CD4-positive, alpha-beta memory T cell (primary cell): ENCODE measurements at regions not wholly inside any gene's neighbourhood (a gene's known extent, or its start where the extent isn't known, plus 50 kb on each side); places are given as distances from the start of the nearest gene placed in this dataset.

ENCODE experiments used
- CTCF ChIA-PET: fragments of 350-600 bp; sonication (Branson Sonifier 250); formaldehyde crosslinking; loops from one replicate; lab custom pipeline; 2021; ENCODE audit warnings: inconsistent platforms; ENCODE audit not compliant: partially characterized antibody; lab: Charles Lee
- POLR2A ChIA-PET: fragments of 350-600 bp; sonication (Branson Sonifier 250); formaldehyde crosslinking; loops from one replicate; lab custom pipeline; 2021; ENCODE audit not compliant: partially characterized antibody; lab: Charles Lee
- DNase-seq, 5 donors: peaks; one replicate each; pipeline versions ENCODE4 v3.0.0 to v3.0.0-alpha.2; 2020 to 2022; ENCODE audit warnings: mixed read lengths in 1 of 5
- H3K27ac ChIP-seq: one replicate; pipeline ENCODE4 v1.7.0; 2013; ENCODE audit warnings: low read depth, low read length
- H3K27me3 ChIP-seq: 2 replicates; pipeline ENCODE4 v1.7.0; 2013; ENCODE audit warnings: mild to moderate bottlenecking, low read length, moderate library complexity; ENCODE audit not compliant: insufficient read depth
- H3K36me3 ChIP-seq: 2 replicates; pipeline ENCODE4 v1.7.0; 2013; ENCODE audit warnings: mild to moderate bottlenecking, low read length, moderate library complexity; ENCODE audit not compliant: insufficient read depth
- H3K4me1 ChIP-seq: 2 replicates; pipeline ENCODE4 v1.7.0; 2013; ENCODE audit warnings: mild to moderate bottlenecking, low read length, moderate library complexity; ENCODE audit not compliant: insufficient read depth
- H3K4me3 ChIP-seq, 2 donors: one replicate each; pipeline ENCODE4 v1.7.0; 2013; ENCODE audit warnings: low read length in 2 of 2, mild to moderate bottlenecking in 1 of 2
- H3K9me3 ChIP-seq, 2 donors: one replicate each; pipeline ENCODE4 v1.7.0; 2013; ENCODE audit warnings: low read length in 2 of 2, control low read depth in 1 of 2; ENCODE audit not compliant: control insufficient read depth in 1 of 2
- H3K27ac Mint-ChIP-seq, 7 donors: one replicate each; pipeline ENCODE4 v1.8.0; 2020 to 2021; ENCODE audit warnings: mixed read lengths in 7 of 7, mild to moderate bottlenecking in 6 of 7, inconsistent platforms in 3 of 7, moderate library complexity in 3 of 7
- H3K27me3 Mint-ChIP-seq, 2 donors: one replicate each; pipeline ENCODE4 v1.8.0; 2020 to 2021; ENCODE audit warnings: mixed read lengths in 2 of 2
- H3K36me3 Mint-ChIP-seq, 2 donors: one replicate each; pipeline ENCODE4 v1.8.0; 2020 to 2021; ENCODE audit warnings: mixed read lengths in 2 of 2, inconsistent platforms in 1 of 2, mild to moderate bottlenecking in 1 of 2
- H3K4me1 Mint-ChIP-seq, 4 donors: one replicate each; pipeline ENCODE4 v1.8.0; 2020 to 2021; ENCODE audit warnings: mixed read lengths in 4 of 4, mild to moderate bottlenecking in 1 of 4
- H3K4me3 Mint-ChIP-seq, 8 donors: one replicate each; pipeline ENCODE4 v1.8.0; 2020 to 2021; ENCODE audit warnings: mixed read lengths in 8 of 8, mild to moderate bottlenecking in 7 of 8, moderate library complexity in 6 of 8, inconsistent platforms in 3 of 8
- H3K9me3 Mint-ChIP-seq, 8 donors: one replicate each; pipeline ENCODE4 v1.8.0; 2020 to 2021; ENCODE audit warnings: mixed read lengths in 8 of 8, mild to moderate bottlenecking in 5 of 8, inconsistent platforms in 3 of 8, moderate library complexity in 1 of 8
- intact Hi-C: fragments of 100-400 bp; cut with micrococcal nuclease; formaldehyde crosslinking; loops from one replicate; pipeline ENCODE4 v1.15.1; 2023

GRCh38 chr9:79362100-79363081 lies 209.4 kb upstream of the TLE4 start:
- Mint-ChIP-seq H3K4me3 (no peak overlapping the region), H3K27me3 (peaks cover 0 to 7% of the 10 kb centered on the region in 2 donors), H3K36me3 (no peaks in the 10 kb centered on the region), H3K9me3 (no peaks in the 10 kb centered on the region), H3K4me1 (peaks cover 0 to 4% (median under 1%) of the 10 kb centered on the region in 4 donors), H3K27ac (no peak overlapping the region)
- H3K4me3 ChIP-seq = no peak overlapping the region
- intact Hi-C loops = no loop called here
- no peak for DNase-seq
- ChIA-PET POLR2A (no interaction called here), CTCF (no interaction called here)
- H3K36me3 ChIP-seq = no peaks in the 10 kb centered on the region
- H3K27ac ChIP-seq = no peak overlapping the region
- no peaks in the 10 kb centered on the region for H3K4me1 ChIP-seq
- no peaks in the 10 kb centered on the region for H3K27me3 ChIP-seq
- no peaks in the 10 kb centered on the region for H3K9me3 ChIP-seq

- no peaks in the 10 kb centered on the region for H3K4me1 ChIP-seq
- POLR2A ChIA-PET = no interaction called here
- no peak overlapping the region for H3K4me3 ChIP-seq
- H3K9me3 Mint-ChIP-seq = peaks cover 0 to 4% (median 0%) of the 10 kb centered on the region in 8 donors
- CTCF ChIA-PET = no interaction called here
- no peak overlapping the region for H3K27ac ChIP-seq
- DNase-seq = no peak
- H3K36me3 ChIP-seq = no peaks in the 10 kb centered on the region
- H3K9me3 ChIP-seq = no peaks in the 10 kb centered on the region
- no peaks in the 10 kb centered on the region for H3K4me1 Mint-ChIP-seq
- no peak overlapping the region for H3K27ac Mint-ChIP-seq
- intact Hi-C loops = no loop called here
- H3K27me3 ChIP-seq = no peaks in the 10 kb centered on the region
- peaks cover 3 to 4% of the 10 kb centered on the region in 2 donors for H3K27me3 Mint-ChIP-seq
- no peak overlapping the region for H3K4me3 Mint-ChIP-seq
- H3K36me3 Mint-ChIP-seq = no peaks in the 10 kb centered on the region
Observed at GRCh38 chr9:79369676-79370075, 202.1 kb upstream of the TLE4 start.

GRCh38 chr9:79371301-79371700 lies 200.5 kb upstream of the TLE4 start:
- Histone ChIP-seq H3K27me3 (no peaks in the 10 kb centered on the region), H3K4me3 (no peak overlapping the region), H3K4me1 (no peaks in the 10 kb centered on the region), H3K27ac (no peak overlapping the region), H3K36me3 (no peaks in the 10 kb centered on the region), H3K9me3 (no peaks in the 10 kb centered on the region)
- POLR2A ChIA-PET = no interaction called here
- Mint-ChIP-seq H3K27me3 (peaks cover 4 to 5% of the 10 kb centered on the region in 2 donors), H3K36me3 (no peaks in the 10 kb centered on the region), H3K4me1 (no peaks in the 10 kb centered on the region), H3K27ac (no peak overlapping the region), H3K9me3 (peaks cover 0 to 4% (median 0%) of the 10 kb centered on the region in 8 donors), H3K4me3 (no peak overlapping the region)
- CTCF ChIA-PET = no interaction called here
- intact Hi-C loops = no loop called here
- no peak for DNase-seq

- Histone ChIP-seq H3K9me3 (no peaks in the 10 kb centered on the region), H3K27me3 (no peaks in the 10 kb centered on the region), H3K36me3 (no peaks in the 10 kb centered on the region), H3K4me1 (no peaks in the 10 kb centered on the region), H3K27ac (no peak overlapping the region), H3K4me3 (no peak overlapping the region)
- H3K27me3 Mint-ChIP-seq = peaks cover 4 to 6% of the 10 kb centered on the region in 2 donors
- DNase-seq = no peak
- intact Hi-C loops = no loop called here
- CTCF ChIA-PET = no interaction called here
- H3K27ac Mint-ChIP-seq = no peak overlapping the region
- no peaks in the 10 kb centered on the region for H3K4me1 Mint-ChIP-seq
- POLR2A ChIA-PET = no interaction called here
- peaks cover 0 to 4% (median 0%) of the 10 kb centered on the region in 8 donors for H3K9me3 Mint-ChIP-seq
- no peaks in the 10 kb centered on the region for H3K36me3 Mint-ChIP-seq
- no peak overlapping the region for H3K4me3 Mint-ChIP-seq
Observed at GRCh38 chr9:79371948-79372555, 199.7 kb upstream of the TLE4 start.

GRCh38 chr9:79377339-79377855 lies 194.4 kb upstream of the TLE4 start:
- no peak overlapping the region for H3K4me3 Mint-ChIP-seq
- no peak overlapping the region for H3K27ac ChIP-seq
- H3K36me3 Mint-ChIP-seq = no peaks in the 10 kb centered on the region
- H3K27me3 Mint-ChIP-seq = peaks cover 6% of the 10 kb centered on the region in 2 donors
- H3K4me1 ChIP-seq = no peaks in the 10 kb centered on the region
- H3K4me1 Mint-ChIP-seq = no peaks in the 10 kb centered on the region
- POLR2A ChIA-PET = no interaction called here
- H3K4me3 ChIP-seq = no peak overlapping the region
- no peaks in the 10 kb centered on the region for H3K36me3 ChIP-seq
- no peak for DNase-seq
- CTCF ChIA-PET = no interaction called here
- H3K9me3 Mint-ChIP-seq = peaks cover 0 to 8% (median 4%) of the 10 kb centered on the region in 8 donors
- H3K9me3 ChIP-seq = no peaks in the 10 kb centered on the region
- intact Hi-C loops = no loop called here
- H3K27ac Mint-ChIP-seq = no peak overlapping the region
- no peaks in the 10 kb centered on the region for H3K27me3 ChIP-seq

GRCh38 chr9:79378107-79378506 lies 193.7 kb upstream of the TLE4 start:
- Histone ChIP-seq H3K27ac (no peak overlapping the region), H3K4me3 (no peak overlapping the region), H3K36me3 (no peaks in the 10 kb centered on the region), H3K27me3 (no peaks in the 10 kb centered on the region), H3K9me3 (no peaks in the 10 kb centered on the region), H3K4me1 (no peaks in the 10 kb centered on the region)
- Mint-ChIP-seq H3K36me3 (no peaks in the 10 kb centered on the region), H3K9me3 (peaks cover 0 to 8% (median 4%) of the 10 kb centered on the region in 8 donors), H3K27me3 (peaks cover 6% of the 10 kb centered on the region in 2 donors), H3K4me1 (no peaks in the 10 kb centered on the region), H3K4me3 (no peak overlapping the region), H3K27ac (no peak overlapping the region)
- CTCF ChIA-PET = no interaction called here
- POLR2A ChIA-PET = no interaction called here
- intact Hi-C loops = no loop called here
- DNase-seq = no peak

GRCh38 chr9:79382044-79382443 lies 189.7 kb upstream of the TLE4 start:
- intact Hi-C loops = no loop called here
- Mint-ChIP-seq H3K4me3 (no peak overlapping the region), H3K9me3 (peaks cover 0 to 7% (median 4%) of the 10 kb centered on the region in 8 donors), H3K4me1 (no peaks in the 10 kb centered on the region), H3K36me3 (no peaks in the 10 kb centered on the region), H3K27ac (no peak overlapping the region), H3K27me3 (peaks cover 4 to 5% of the 10 kb centered on the region in 2 donors)
- Histone ChIP-seq H3K27ac (no peak overlapping the region), H3K36me3 (no peaks in the 10 kb centered on the region), H3K4me1 (no peaks in the 10 kb centered on the region), H3K9me3 (no peaks in the 10 kb centered on the region), H3K4me3 (no peak overlapping the region), H3K27me3 (no peaks in the 10 kb centered on the region)
- CTCF ChIA-PET = no interaction called here
- POLR2A ChIA-PET = no interaction called here
- no peak for DNase-seq
